NCI-H2029 (cell line): ENCODE measurements at regions not wholly inside any gene's neighbourhood (a gene's known extent, or its start where the extent isn't known, plus 50 kb on each side); places are given as distances from the start of the nearest gene placed in this dataset.
"Not testable (repeated sequence)": the region's sequence is repeated elsewhere in the genome, so short reads cannot be mapped to it uniquely, and the experiment has no call there.

Experiments used
- DNase-seq: peaks from one replicate; lab custom pipeline; 2025; lab: John Stamatoyannopoulos, UW

- no peak for DNase-seq
These were observed 896.3 kb downstream of the TSN start for GRCh38 chr2:122651780-122652179.

- no peak for DNase-seq
These were observed 897.2 kb downstream of the TSN start for GRCh38 chr2:122652670-122653069.

- DNase-seq, result no peak
These were observed 901.0 kb downstream of the TSN start for GRCh38 chr2:122656403-122656802.

- no peak for DNase-seq
These were observed 905.6 kb downstream of the TSN start for GRCh38 chr2:122660786-122661634.

- DNase-seq, result no peak
These were observed 908.2 kb downstream of the TSN start for GRCh38 chr2:122663620-122664019.

GRCh38 chr2:122669627-122670026, 914.2 kb downstream of the TSN start:
- DNase-seq, result no peak

- peak; percentile 46 for DNase-seq
These were observed 915.4 kb downstream of the TSN start for GRCh38 chr2:122670897-122671296.

- DNase-seq, result no peak
These were observed 925.2 kb downstream of the TSN start for GRCh38 chr2:122680662-122681061.

- DNase-seq, result no peak
These were observed 926.2 kb downstream of the TSN start for GRCh38 chr2:122681626-122682025.

- no peak for DNase-seq
These were observed 926.9 kb downstream of the TSN start for GRCh38 chr2:122682356-122682755.

- DNase-seq, result no peak
These were observed 927.6 kb downstream of the TSN start for GRCh38 chr2:122683018-122683417.

- DNase-seq, result peak; percentile 56
These were observed 937.1 kb downstream of the TSN start for GRCh38 chr2:122692400-122693083.

- no peak for DNase-seq
These were observed 942.0 kb downstream of the TSN start for GRCh38 chr2:122697415-122697814.

- no peak for DNase-seq
These were observed 948.2 kb downstream of the TSN start for GRCh38 chr2:122703676-122704075.

GRCh38 chr2:122704109-122704563, 948.7 kb downstream of the TSN start:
- no peak for DNase-seq

- DNase-seq, result no peak
These were observed 950.3 kb downstream of the TSN start for GRCh38 chr2:122705746-122706145.

- DNase-seq, result no peak
These were observed 951.3 kb downstream of the TSN start for GRCh38 chr2:122706757-122707223.

- DNase-seq, result no peak
These were observed 951.9 kb downstream of the TSN start for GRCh38 chr2:122707224-122707824.

GRCh38 chr2:122710049-122710448, 954.6 kb downstream of the TSN start:
- DNase-seq, result no peak

- DNase-seq, result no peak
These were observed 958.3 kb downstream of the TSN start for GRCh38 chr2:122713800-122714199.

GRCh38 chr2:122720822-122721221, 965.4 kb downstream of the TSN start:
- DNase-seq, result not testable (repeated sequence)

GRCh38 chr2:122734766-122735424, 979.4 kb downstream of the TSN start:
- no peak for DNase-seq
